GM23338 (cell line): ENCODE measurements at regions not wholly inside any gene's neighbourhood (a gene's known extent, or its start where the extent isn't known, plus 50 kb on each side); places are given as distances from the start of the nearest gene placed in this dataset.

Experiments
- EZH2 ChIP-seq: fragments of 200-600 bp; sonication (generic); IDR thresholded peaks from one replicate; pipeline ENCODE4 v1.8.0; 2017; ENCODE audit warnings: antibody characterized with exemption, mild to moderate bottlenecking, low read depth; ENCODE audit not compliant: unreplicated experiment
- TF ChIP-seq, protein P1 (sequence below), 2 experiments: fragments of 200-600 bp in 1 of 2; sonication (generic) in 1 of 2; conservative IDR thresholded peaks; 2 replicates each; pipeline versions ENCODE4 v1.5.1 to v1.6.1; 2016 to 2017; ENCODE audit warnings: antibody characterized with exemption in 2 of 2, low read depth in 2 of 2, mild to moderate bottlenecking in 2 of 2, moderate library complexity in 1 of 2
- TF ChIP-seq, protein P2 (sequence below): IDR thresholded peaks from one replicate; pipeline ENCODE4 v1.6.1; 2018; ENCODE audit warnings: antibody characterized with exemption; ENCODE audit not compliant: unreplicated experiment

DNA sequence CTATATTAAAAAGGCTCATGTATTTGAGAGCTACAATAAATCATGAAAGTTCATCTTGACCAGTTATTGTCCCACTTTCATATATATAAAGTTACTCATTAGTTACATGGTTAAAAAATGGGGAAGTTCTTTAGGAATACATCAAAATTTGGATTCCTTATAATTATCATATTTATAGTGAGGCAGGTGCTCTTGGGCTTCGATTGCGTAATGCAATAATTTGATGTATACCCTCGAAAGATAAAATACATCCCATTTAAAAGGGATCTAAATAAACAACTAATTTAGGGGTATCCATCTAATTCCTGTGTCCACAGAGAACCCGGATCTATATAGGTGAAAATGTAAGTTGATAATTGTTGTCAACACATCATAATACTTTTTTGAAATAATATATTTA, 444.6 kb downstream of the RIT2 start:
- TF ChIP-seq, protein P1, sequence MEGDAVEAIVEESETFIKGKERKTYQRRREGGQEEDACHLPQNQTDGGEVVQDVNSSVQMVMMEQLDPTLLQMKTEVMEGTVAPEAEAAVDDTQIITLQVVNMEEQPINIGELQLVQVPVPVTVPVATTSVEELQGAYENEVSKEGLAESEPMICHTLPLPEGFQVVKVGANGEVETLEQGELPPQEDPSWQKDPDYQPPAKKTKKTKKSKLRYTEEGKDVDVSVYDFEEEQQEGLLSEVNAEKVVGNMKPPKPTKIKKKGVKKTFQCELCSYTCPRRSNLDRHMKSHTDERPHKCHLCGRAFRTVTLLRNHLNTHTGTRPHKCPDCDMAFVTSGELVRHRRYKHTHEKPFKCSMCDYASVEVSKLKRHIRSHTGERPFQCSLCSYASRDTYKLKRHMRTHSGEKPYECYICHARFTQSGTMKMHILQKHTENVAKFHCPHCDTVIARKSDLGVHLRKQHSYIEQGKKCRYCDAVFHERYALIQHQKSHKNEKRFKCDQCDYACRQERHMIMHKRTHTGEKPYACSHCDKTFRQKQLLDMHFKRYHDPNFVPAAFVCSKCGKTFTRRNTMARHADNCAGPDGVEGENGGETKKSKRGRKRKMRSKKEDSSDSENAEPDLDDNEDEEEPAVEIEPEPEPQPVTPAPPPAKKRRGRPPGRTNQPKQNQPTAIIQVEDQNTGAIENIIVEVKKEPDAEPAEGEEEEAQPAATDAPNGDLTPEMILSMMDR (conservative IDR thresholded peaks at IDR 0.05; ENCODE audit: low read depth in 2 of 2) = no peak
- TF ChIP-seq, protein P2, sequence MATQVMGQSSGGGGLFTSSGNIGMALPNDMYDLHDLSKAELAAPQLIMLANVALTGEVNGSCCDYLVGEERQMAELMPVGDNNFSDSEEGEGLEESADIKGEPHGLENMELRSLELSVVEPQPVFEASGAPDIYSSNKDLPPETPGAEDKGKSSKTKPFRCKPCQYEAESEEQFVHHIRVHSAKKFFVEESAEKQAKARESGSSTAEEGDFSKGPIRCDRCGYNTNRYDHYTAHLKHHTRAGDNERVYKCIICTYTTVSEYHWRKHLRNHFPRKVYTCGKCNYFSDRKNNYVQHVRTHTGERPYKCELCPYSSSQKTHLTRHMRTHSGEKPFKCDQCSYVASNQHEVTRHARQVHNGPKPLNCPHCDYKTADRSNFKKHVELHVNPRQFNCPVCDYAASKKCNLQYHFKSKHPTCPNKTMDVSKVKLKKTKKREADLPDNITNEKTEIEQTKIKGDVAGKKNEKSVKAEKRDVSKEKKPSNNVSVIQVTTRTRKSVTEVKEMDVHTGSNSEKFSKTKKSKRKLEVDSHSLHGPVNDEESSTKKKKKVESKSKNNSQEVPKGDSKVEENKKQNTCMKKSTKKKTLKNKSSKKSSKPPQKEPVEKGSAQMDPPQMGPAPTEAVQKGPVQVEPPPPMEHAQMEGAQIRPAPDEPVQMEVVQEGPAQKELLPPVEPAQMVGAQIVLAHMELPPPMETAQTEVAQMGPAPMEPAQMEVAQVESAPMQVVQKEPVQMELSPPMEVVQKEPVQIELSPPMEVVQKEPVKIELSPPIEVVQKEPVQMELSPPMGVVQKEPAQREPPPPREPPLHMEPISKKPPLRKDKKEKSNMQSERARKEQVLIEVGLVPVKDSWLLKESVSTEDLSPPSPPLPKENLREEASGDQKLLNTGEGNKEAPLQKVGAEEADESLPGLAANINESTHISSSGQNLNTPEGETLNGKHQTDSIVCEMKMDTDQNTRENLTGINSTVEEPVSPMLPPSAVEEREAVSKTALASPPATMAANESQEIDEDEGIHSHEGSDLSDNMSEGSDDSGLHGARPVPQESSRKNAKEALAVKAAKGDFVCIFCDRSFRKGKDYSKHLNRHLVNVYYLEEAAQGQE = no peak
- no peak for TF ChIP-seq EZH2
